H9 (cell line): ENCODE measurements at regions not wholly inside any gene's neighbourhood (a gene's known extent, or its start where the extent isn't known, plus 50 kb on each side); places are given as distances from the start of the nearest gene placed in this dataset.

Experiments
- DNase-seq: peaks from one replicate; pipeline ENCODE4 v3.0.0-alpha.2; 2017
- H2AFZ ChIP-seq: one replicate; pipeline ENCODE4 v1.6.1; 2013; ENCODE audit warnings: mild to moderate bottlenecking, low read length, control low read depth, moderate library complexity
- H2AK5ac ChIP-seq: 2 replicates; pipeline ENCODE4 v1.6.1; 2013; ENCODE audit warnings: low read length, control low read depth, mixed read lengths; ENCODE audit not compliant: insufficient read length
- H2BK120ac ChIP-seq: one replicate; pipeline ENCODE4 v1.6.1; 2013; ENCODE audit warnings: low read depth, mild to moderate bottlenecking, low read length, control low read depth, inconsistent platforms; ENCODE audit not compliant: poor library complexity, severe bottlenecking
- H2BK12ac ChIP-seq: 2 replicates; pipeline ENCODE4 v1.6.1; 2013; ENCODE audit warnings: low read length, control low read depth, mixed read lengths, low read depth; ENCODE audit not compliant: insufficient read length
- H2BK15ac ChIP-seq: 2 replicates; pipeline ENCODE4 v1.6.1; 2013; ENCODE audit warnings: low read depth, low read length, control low read depth
- H2BK20ac ChIP-seq: one replicate; pipeline ENCODE4 v1.6.1; 2013; ENCODE audit warnings: low read depth, mild to moderate bottlenecking, low read length, control low read depth, inconsistent platforms; ENCODE audit not compliant: poor library complexity, severe bottlenecking
- H2BK5ac ChIP-seq: 2 replicates; pipeline ENCODE4 v1.6.1; 2013; ENCODE audit warnings: low read length, control low read depth, mixed read lengths; ENCODE audit not compliant: insufficient read length
- H3K14ac ChIP-seq: 2 replicates; pipeline ENCODE4 v1.6.1; 2013; ENCODE audit warnings: low read length, control low read depth; ENCODE audit not compliant: insufficient read depth
- H3K18ac ChIP-seq: 2 replicates; pipeline ENCODE4 v1.6.1; 2013; ENCODE audit warnings: low read depth, mild to moderate bottlenecking, mixed read lengths, low read length, control low read depth; ENCODE audit not compliant: insufficient read length
- H3K23ac ChIP-seq: 2 replicates; pipeline ENCODE4 v1.6.1; 2013; ENCODE audit warnings: low read length, control low read depth, mixed read lengths, low read depth; ENCODE audit not compliant: insufficient read length
- H3K23me2 ChIP-seq: 2 replicates; pipeline ENCODE4 v1.6.1; 2013; ENCODE audit warnings: low read depth, mild to moderate bottlenecking, mixed read lengths, low read length, control low read depth; ENCODE audit not compliant: insufficient read length, poor library complexity, severe bottlenecking
- H3K27ac ChIP-seq: 2 replicates; pipeline ENCODE4 v1.5.1; 2013; ENCODE audit warnings: low read length, control low read depth, mixed read lengths, low read depth; ENCODE audit not compliant: insufficient read length
- H3K27me3 ChIP-seq: 2 replicates; pipeline ENCODE4 v1.6.1; 2013; ENCODE audit warnings: low read length, control low read depth, inconsistent platforms; ENCODE audit not compliant: insufficient read depth
- H3K4ac ChIP-seq: 2 replicates; pipeline ENCODE4 v1.6.1; 2013; ENCODE audit warnings: low read depth, mild to moderate bottlenecking, control low read depth, inconsistent platforms, low read length, moderate library complexity
- H3K4me1 ChIP-seq: 2 replicates; pipeline ENCODE4 v1.6.1; 2013; ENCODE audit warnings: low read length, control low read depth, inconsistent platforms; ENCODE audit not compliant: insufficient read depth
- H3K4me2 ChIP-seq: 2 replicates; pipeline ENCODE4 v1.6.1; 2013; ENCODE audit warnings: low read length, control low read depth, mixed read lengths; ENCODE audit not compliant: insufficient read length, insufficient read depth
- H3K56ac ChIP-seq: 2 replicates; pipeline ENCODE4 v1.6.1; 2013; ENCODE audit warnings: low read depth, mild to moderate bottlenecking, mixed read lengths, low read length, control low read depth; ENCODE audit not compliant: insufficient read length
- H3K79me1 ChIP-seq: 2 replicates; pipeline ENCODE4 v1.6.1; 2013; ENCODE audit warnings: low read depth, mild to moderate bottlenecking, moderate library complexity, low read length, control low read depth, inconsistent platforms; ENCODE audit not compliant: insufficient read depth, poor library complexity, severe bottlenecking
- H3K79me2 ChIP-seq: 2 replicates; pipeline ENCODE4 v1.6.1; 2013; ENCODE audit warnings: low read length, control low read depth, inconsistent platforms; ENCODE audit not compliant: insufficient read depth
- H3K9ac ChIP-seq: 2 replicates; pipeline ENCODE4 v1.6.1; 2013; ENCODE audit warnings: low read length, control low read depth, mixed read lengths; ENCODE audit not compliant: insufficient read length; ENCODE audit errors: extremely low read depth
- H3K9me3 ChIP-seq: one replicate; pipeline ENCODE4 v1.6.1; 2013; ENCODE audit warnings: low read depth, low read length, inconsistent platforms; ENCODE audit not compliant: control insufficient read depth
- H3T11ph ChIP-seq: one replicate; pipeline ENCODE4 v1.6.1; 2013; ENCODE audit warnings: mild to moderate bottlenecking, low read length, control low read depth, inconsistent platforms
- H4K20me1 ChIP-seq: one replicate; pipeline ENCODE4 v1.6.1; 2013; ENCODE audit not compliant: control insufficient read depth, insufficient read length, insufficient read depth
- H4K5ac ChIP-seq: 2 replicates; pipeline ENCODE4 v1.6.1; 2013; ENCODE audit warnings: low read depth, mild to moderate bottlenecking, mixed read lengths, low read length, control low read depth; ENCODE audit not compliant: insufficient read length
- H4K8ac ChIP-seq: replicated peaks from 2 replicates; pipeline ENCODE4 v1.6.1; 2013; ENCODE audit warnings: low read length, control low read depth, mixed read lengths, low read depth; ENCODE audit not compliant: insufficient read length
- H4K91ac ChIP-seq: 2 replicates; pipeline ENCODE4 v1.6.1; 2013; ENCODE audit warnings: low read depth, mild to moderate bottlenecking, moderate library complexity, mixed read lengths, low read length, control low read depth; ENCODE audit not compliant: insufficient read length
- H3K27ac Mint-ChIP-seq, 3 experiments: 2 replicates in 2 of 3; 3 replicates in 1 of 3; pipeline ENCODE4 v1.8.0; 2020 to 2021; ENCODE audit warnings: mixed read lengths in 3 of 3, mild to moderate bottlenecking in 1 of 3, moderate library complexity in 1 of 3
- H3K27me3 Mint-ChIP-seq: 2 replicates; pipeline ENCODE4 v1.8.0; 2021; ENCODE audit warnings: low read depth, mild to moderate bottlenecking, moderate library complexity, mixed read lengths
- H3K36me3 Mint-ChIP-seq, 3 experiments: 2 replicates in 2 of 3; 3 replicates in 1 of 3; pipeline ENCODE4 v1.8.0; 2020 to 2021; ENCODE audit warnings: low read depth in 3 of 3, mixed read lengths in 3 of 3; ENCODE audit not compliant: insufficient read depth in 1 of 3
- H3K4me1 Mint-ChIP-seq, 2 experiments: 2 replicates each; pipeline ENCODE4 v1.8.0; 2020; ENCODE audit warnings: mixed read lengths in 2 of 2
- H3K4me3 Mint-ChIP-seq, 2 experiments: 2 replicates in 1 of 2; 3 replicates in 1 of 2; pipeline ENCODE4 v1.8.0; 2020 to 2021; ENCODE audit warnings: mild to moderate bottlenecking in 2 of 2, mixed read lengths in 2 of 2, moderate library complexity in 1 of 2
- H3K9me3 Mint-ChIP-seq, 2 experiments: 2 replicates in 1 of 2; 3 replicates in 1 of 2; pipeline ENCODE4 v1.8.0; 2020; ENCODE audit warnings: mild to moderate bottlenecking in 2 of 2, mixed read lengths in 2 of 2, moderate library complexity in 1 of 2
- WGBS: extraction: QIAGEN DNeasy Blood & Tissue Kit; methylation state at CpG from one replicate; pipeline ENCODE4 v1.1.7; 2013; ENCODE audit warnings: missing lambda C conversion rate, low lambda C conversion rate, mixed read lengths; ENCODE audit not compliant: insufficient read length; ENCODE audit errors: extremely low coverage; 5-methylcytosine and 5-hydroxymethylcytosine counted together
- TF ChIP-seq, protein P1 (sequence below): fragments of 200-600 bp; sonication (generic); conservative IDR thresholded peaks from 3 replicates; pipeline ENCODE4 v1.8.0; 2021; ENCODE audit warnings: antibody characterized with exemption, mild to moderate bottlenecking

DNA sequence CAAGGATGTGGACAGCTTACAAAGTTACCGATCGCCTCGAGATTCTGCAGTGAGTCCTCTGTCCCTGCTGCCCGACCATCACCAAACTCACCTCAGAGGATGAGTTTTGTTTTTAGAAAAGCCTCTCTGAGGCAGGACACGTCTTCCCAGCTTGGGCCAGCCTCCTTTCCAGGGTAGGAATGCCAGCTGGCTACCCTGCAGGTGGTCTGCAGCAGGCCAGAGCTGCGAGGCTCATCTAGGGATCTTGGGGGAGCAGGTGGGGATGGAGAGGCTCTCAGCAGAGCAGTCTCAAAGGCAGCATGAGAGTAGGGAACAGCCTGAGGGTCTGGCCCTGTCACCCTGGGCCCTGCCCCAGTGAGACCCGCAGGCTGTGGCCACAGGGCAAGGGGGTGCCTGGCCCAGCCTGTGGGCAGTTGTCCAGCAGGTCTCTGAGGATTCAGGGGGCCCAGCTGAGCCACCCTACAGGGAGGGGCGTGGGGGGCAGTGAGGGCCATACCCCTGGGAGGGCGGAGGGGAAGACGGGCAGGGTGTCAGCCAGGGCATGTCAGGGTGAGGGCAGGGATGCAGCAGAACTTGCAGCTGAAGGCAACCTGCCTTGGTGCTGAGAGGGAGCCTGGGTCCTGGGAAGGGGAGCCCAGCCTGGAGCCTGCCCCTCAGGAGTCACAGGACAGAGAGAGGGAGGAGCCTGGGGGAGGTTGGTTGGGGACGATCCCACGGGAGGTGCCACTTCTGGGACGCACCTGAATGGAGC, 57.3 kb upstream of the TPM4 start:
- no peak overlapping the region for H3K56ac ChIP-seq
- no peak overlapping the region for H2BK120ac ChIP-seq
- Mint-ChIP-seq H3K4me3 (no peak overlapping the region), H3K4me1 (no peaks in the 10 kb centered on the region), H3K27ac (no peak overlapping the region), H3K36me3 (peaks cover 0 to 17% (median 5%) of the 10 kb centered on the region in 3 experiments; a peak in 5 of 7 replicates), H3K27me3 (no peaks in the 10 kb centered on the region; the same call in 1 of the 2 replicates), H3K9me3 (peaks cover 61 to 96% of the 10 kb centered on the region in 2 experiments)
- no peak overlapping the region for H2AK5ac ChIP-seq
- WGBS = no CpG with 5 or more reads among the region's 13 CpGs
- no peak overlapping the region for H2BK15ac ChIP-seq
- no peaks in the 10 kb centered on the region for H3K27me3 ChIP-seq
- H4K5ac ChIP-seq = no peak overlapping the region
- no peaks in the 10 kb centered on the region for H3K79me2 ChIP-seq
- H3K18ac ChIP-seq = no peak overlapping the region
- no peaks in the 10 kb centered on the region for H3K23me2 ChIP-seq
- H3K9ac ChIP-seq = no peak overlapping the region
- no peak overlapping the region for H3K27ac ChIP-seq
- H3K4me1 ChIP-seq = no peaks in the 10 kb centered on the region
- peaks cover 91% of the 10 kb centered on the region for H3K9me3 ChIP-seq
- TF ChIP-seq, protein P1, sequence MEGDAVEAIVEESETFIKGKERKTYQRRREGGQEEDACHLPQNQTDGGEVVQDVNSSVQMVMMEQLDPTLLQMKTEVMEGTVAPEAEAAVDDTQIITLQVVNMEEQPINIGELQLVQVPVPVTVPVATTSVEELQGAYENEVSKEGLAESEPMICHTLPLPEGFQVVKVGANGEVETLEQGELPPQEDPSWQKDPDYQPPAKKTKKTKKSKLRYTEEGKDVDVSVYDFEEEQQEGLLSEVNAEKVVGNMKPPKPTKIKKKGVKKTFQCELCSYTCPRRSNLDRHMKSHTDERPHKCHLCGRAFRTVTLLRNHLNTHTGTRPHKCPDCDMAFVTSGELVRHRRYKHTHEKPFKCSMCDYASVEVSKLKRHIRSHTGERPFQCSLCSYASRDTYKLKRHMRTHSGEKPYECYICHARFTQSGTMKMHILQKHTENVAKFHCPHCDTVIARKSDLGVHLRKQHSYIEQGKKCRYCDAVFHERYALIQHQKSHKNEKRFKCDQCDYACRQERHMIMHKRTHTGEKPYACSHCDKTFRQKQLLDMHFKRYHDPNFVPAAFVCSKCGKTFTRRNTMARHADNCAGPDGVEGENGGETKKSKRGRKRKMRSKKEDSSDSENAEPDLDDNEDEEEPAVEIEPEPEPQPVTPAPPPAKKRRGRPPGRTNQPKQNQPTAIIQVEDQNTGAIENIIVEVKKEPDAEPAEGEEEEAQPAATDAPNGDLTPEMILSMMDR = no peak
- H3K4ac ChIP-seq = no peak overlapping the region
- H2BK12ac ChIP-seq = no peak overlapping the region
- no peak overlapping the region for H3K23ac ChIP-seq
- no peak overlapping the region for H3K4me2 ChIP-seq
- H2BK20ac ChIP-seq = no peak overlapping the region
- no peak overlapping the region for H4K91ac ChIP-seq
- no peak overlapping the region for H2BK5ac ChIP-seq
- H3K79me1 ChIP-seq = no peaks in the 10 kb centered on the region
- peak; percentile 24 for DNase-seq
- H3T11ph ChIP-seq = no peak overlapping the region
- no peak overlapping the region for H3K14ac ChIP-seq
- H4K20me1 ChIP-seq = no peaks in the 10 kb centered on the region
- no peak overlapping the region for H2AFZ ChIP-seq
- no peak overlapping the region for H4K8ac ChIP-seq
